Mucosa of rectum (tissue), 2 donors: ENCODE measurements at regions not wholly inside any gene's neighbourhood (a gene's known extent, or its start where the extent isn't known, plus 50 kb on each side); places are given as distances from the start of the nearest gene placed in this dataset.

Source experiments
- H3K27ac ChIP-seq, 2 donors: one replicate each; pipeline ENCODE4 v1.7.0; 2013; ENCODE audit warnings: inconsistent platforms in 2 of 2, low read depth in 2 of 2, low read length in 2 of 2
- H3K27me3 ChIP-seq, 2 donors: one replicate each; pipeline ENCODE4 v1.7.0; 2013; ENCODE audit warnings: low read length in 2 of 2; ENCODE audit not compliant: control insufficient read depth in 2 of 2, insufficient read depth in 2 of 2
- H3K36me3 ChIP-seq, 2 donors: one replicate each; pipeline ENCODE4 v1.7.0; 2013; ENCODE audit warnings: low read length in 2 of 2; ENCODE audit not compliant: control insufficient read depth in 2 of 2, insufficient read depth in 2 of 2
- H3K4me1 ChIP-seq, 2 donors: one replicate each; pipeline ENCODE4 v1.7.0; 2013; ENCODE audit warnings: low read length in 2 of 2, mild to moderate bottlenecking in 1 of 2; ENCODE audit not compliant: control insufficient read depth in 2 of 2, insufficient read depth in 2 of 2
- H3K4me3 ChIP-seq, 2 donors: one replicate each; pipeline ENCODE4 v1.7.0; 2013; ENCODE audit warnings: low read length in 2 of 2
- H3K9ac ChIP-seq, 2 donors: one replicate each; pipeline ENCODE4 v1.7.0; 2013; ENCODE audit warnings: low read length in 2 of 2, low read depth in 1 of 2, mild to moderate bottlenecking in 1 of 2
- H3K9me3 ChIP-seq, 2 donors: one replicate each; pipeline ENCODE4 v1.7.0; 2013; ENCODE audit warnings: low read length in 2 of 2; ENCODE audit not compliant: control insufficient read depth in 2 of 2
- donor health status: healthy.
- donor health status: Normal muscosa, but diverticular disease.

- Histone ChIP-seq H3K27me3 (no peaks in the 10 kb centered on the region), H3K27ac (no peak overlapping the region), H3K4me3 (no peak overlapping the region), H3K9me3 (no peaks in the 10 kb centered on the region), H3K9ac (no peak overlapping the region), H3K36me3 (no peaks in the 10 kb centered on the region), H3K4me1 (no peaks in the 10 kb centered on the region)
Measured at GRCh38 chr1:189158155-189158554, 1319.5 kb downstream of the BRINP3 start.

- Histone ChIP-seq H3K4me3 (no peak overlapping the region), H3K27me3 (no peaks in the 10 kb centered on the region), H3K9me3 (no peaks in the 10 kb centered on the region), H3K36me3 (no peaks in the 10 kb centered on the region), H3K27ac (no peak overlapping the region), H3K4me1 (no peaks in the 10 kb centered on the region), H3K9ac (no peak overlapping the region)
Measured at GRCh38 chr1:189175889-189176288, 1301.8 kb downstream of the BRINP3 start.

- Histone ChIP-seq H3K9me3 (no peaks in the 10 kb centered on the region), H3K36me3 (no peaks in the 10 kb centered on the region), H3K9ac (no peak overlapping the region), H3K27me3 (no peaks in the 10 kb centered on the region), H3K4me3 (no peak overlapping the region), H3K4me1 (no peaks in the 10 kb centered on the region), H3K27ac (no peak overlapping the region)
Measured at GRCh38 chr1:189180057-189180456, 1297.6 kb downstream of the BRINP3 start.

GRCh38 chr1:189185097-189185496, 1292.6 kb downstream of the BRINP3 start:
- Histone ChIP-seq H3K9ac (no peak overlapping the region), H3K27me3 (no peaks in the 10 kb centered on the region), H3K4me1 (no peaks in the 10 kb centered on the region)

GRCh38 chr1:189192741-189193520, 1284.7 kb downstream of the BRINP3 start:
- Histone ChIP-seq H3K4me3 (no peak overlapping the region), H3K9ac (no peak overlapping the region), H3K36me3 (no peaks in the 10 kb centered on the region), H3K4me1 (no peaks in the 10 kb centered on the region), H3K27ac (no peak overlapping the region), H3K9me3 (no peaks in the 10 kb centered on the region), H3K27me3 (no peaks in the 10 kb centered on the region)

More at GRCh38 chr1:189185097-189185496, 1292.6 kb downstream of the BRINP3 start:
- H3K36me3 ChIP-seq = no peaks in the 10 kb centered on the region
- no peak overlapping the region for H3K27ac ChIP-seq
- H3K4me3 ChIP-seq = no peak overlapping the region
- no peaks in the 10 kb centered on the region for H3K9me3 ChIP-seq

- Histone ChIP-seq H3K4me3 (no peak overlapping the region), H3K9ac (no peak overlapping the region), H3K9me3 (no peaks in the 10 kb centered on the region), H3K36me3 (no peaks in the 10 kb centered on the region), H3K27me3 (no peaks in the 10 kb centered on the region), H3K4me1 (no peaks in the 10 kb centered on the region), H3K27ac (no peak overlapping the region)
Measured at GRCh38 chr1:189205863-189206262, 1271.8 kb downstream of the BRINP3 start.

GRCh38 chr1:189206617-189207016, 1271.0 kb downstream of the BRINP3 start:
- H3K4me1 ChIP-seq = no peaks in the 10 kb centered on the region
- no peaks in the 10 kb centered on the region for H3K36me3 ChIP-seq
- no peak overlapping the region for H3K4me3 ChIP-seq

GRCh38 chr1:189211742-189212141, 1265.9 kb downstream of the BRINP3 start:
- H3K9me3 ChIP-seq = no peaks in the 10 kb centered on the region
- no peak overlapping the region for H3K27ac ChIP-seq
- H3K4me3 ChIP-seq = no peak overlapping the region
- no peak overlapping the region for H3K9ac ChIP-seq
- H3K36me3 ChIP-seq = no peaks in the 10 kb centered on the region
- no peaks in the 10 kb centered on the region for H3K4me1 ChIP-seq
- no peaks in the 10 kb centered on the region for H3K27me3 ChIP-seq

More at GRCh38 chr1:189206617-189207016, 1271.0 kb downstream of the BRINP3 start:
- H3K27me3 ChIP-seq = no peaks in the 10 kb centered on the region
- no peak overlapping the region for H3K27ac ChIP-seq
- H3K9me3 ChIP-seq = no peaks in the 10 kb centered on the region
- no peak overlapping the region for H3K9ac ChIP-seq

- Histone ChIP-seq H3K4me1 (no peaks in the 10 kb centered on the region), H3K27ac (no peak overlapping the region), H3K36me3 (no peaks in the 10 kb centered on the region), H3K9me3 (no peaks in the 10 kb centered on the region), H3K4me3 (no peak overlapping the region), H3K9ac (no peak overlapping the region), H3K27me3 (no peaks in the 10 kb centered on the region)
Measured at GRCh38 chr1:189212606-189213005, 1265.1 kb downstream of the BRINP3 start.

GRCh38 chr1:189216886-189217285, 1260.8 kb downstream of the BRINP3 start:
- Histone ChIP-seq H3K27ac (no peak overlapping the region), H3K9ac (no peak overlapping the region), H3K36me3 (no peaks in the 10 kb centered on the region), H3K9me3 (no peaks in the 10 kb centered on the region), H3K27me3 (no peaks in the 10 kb centered on the region), H3K4me1 (no peaks in the 10 kb centered on the region), H3K4me3 (no peak overlapping the region)
